ENCODE measurements at regions not wholly inside any gene's neighbourhood (a gene's known extent, or its start where the extent isn't known, plus 50 kb on each side); places are given as distances from the start of the nearest gene placed in this dataset.

DNA sequence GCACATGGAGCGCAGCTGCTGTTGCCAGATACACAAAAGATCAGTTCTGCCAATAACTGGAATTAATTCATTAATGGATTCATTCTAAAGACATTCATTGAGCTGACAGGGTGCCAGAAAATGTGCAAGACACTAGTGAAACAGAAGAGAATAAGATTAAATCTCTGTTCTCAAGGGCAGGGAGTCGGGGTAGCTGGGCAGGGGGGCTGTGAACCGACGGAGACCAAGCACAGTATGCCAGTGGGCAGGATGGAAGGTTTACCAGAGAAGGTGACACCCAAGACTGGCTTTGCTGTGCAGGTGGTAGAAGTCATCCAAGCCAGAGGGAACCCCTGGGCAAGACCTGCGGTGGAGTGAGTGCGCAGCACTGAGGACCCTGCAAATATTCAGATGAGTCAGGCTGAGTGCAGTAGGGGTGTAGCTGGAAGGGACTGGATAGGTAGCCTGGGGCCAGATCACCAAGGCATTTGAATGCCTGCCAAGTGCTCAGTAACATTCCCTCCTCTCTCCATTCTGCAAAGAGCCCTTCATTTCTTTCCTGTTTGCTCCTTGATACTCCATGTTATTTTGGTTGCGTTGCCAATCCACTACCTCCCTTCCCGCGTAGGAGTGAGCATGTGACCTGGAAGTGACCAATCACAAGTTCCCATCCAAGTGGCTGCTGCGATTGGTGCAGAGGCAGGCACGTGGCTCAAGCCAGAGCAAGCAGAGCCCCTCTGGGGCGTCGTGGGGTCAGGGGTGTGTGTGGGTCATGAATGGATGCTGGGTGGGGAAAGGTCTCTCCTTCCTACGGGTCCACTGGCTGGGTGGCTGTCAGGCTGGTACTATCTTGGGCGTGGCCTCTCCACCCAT is 413.1 kb downstream of the PTPRU start:
- no peak for DNase-seq

DNA sequence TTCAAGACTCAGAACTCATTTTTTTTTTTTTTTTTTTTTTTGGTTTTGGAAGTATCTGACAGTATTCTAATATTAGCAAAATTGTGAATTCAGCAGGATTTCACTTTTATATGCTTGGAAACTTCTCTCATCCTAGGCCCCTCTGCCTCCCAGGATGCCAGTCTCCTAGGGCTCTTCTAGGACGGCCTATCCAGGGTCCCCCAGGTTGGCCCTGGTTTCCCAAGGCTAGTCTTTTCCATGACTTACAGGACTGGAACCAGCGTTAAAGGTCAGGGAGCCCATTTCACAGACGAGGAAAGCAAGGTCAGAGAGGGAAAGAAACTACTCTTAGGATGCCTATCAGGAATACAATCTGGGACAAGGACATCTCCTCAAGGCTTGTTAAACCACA is 412.5 kb downstream of the PTPRU start:
- no peak for DNase-seq

DNA sequence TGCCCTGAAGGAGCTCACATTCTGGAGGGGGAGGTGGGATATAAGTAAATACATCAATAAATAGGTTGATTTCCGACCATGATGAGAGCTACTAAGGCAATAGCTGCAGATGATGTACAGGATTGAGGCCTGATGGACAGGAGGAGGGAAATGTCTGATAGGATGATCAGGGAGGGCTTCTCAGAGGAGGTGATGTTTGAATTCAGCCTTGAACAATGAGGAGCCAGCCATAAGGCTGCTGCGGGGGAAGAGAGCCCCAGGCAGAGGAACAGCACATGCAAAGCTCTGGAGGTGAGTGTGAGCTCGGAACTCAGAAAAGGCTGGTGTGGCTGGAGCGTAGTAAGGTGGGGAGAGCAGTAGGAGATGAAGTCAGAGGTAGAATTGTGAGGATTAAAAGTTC is 411.7 kb downstream of the PTPRU start:
- no peak for DNase-seq

DNA sequence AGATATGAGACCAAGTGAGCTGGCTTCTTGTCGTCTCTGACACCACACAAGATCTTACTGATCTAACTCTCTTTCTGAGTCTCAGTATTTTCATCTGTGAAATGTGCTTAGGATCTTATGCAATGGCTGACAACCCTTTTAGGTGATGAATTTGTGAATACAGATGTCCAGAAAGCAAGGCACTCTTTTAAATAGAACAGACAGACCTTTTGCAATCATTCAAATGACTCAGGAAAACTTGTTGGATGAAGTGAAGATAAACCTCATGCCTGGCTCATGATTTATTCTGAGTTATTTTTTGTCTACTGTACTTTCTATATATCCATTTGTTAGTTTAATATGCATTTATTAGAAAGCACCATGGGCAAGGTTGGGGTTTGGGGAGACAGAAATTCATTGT is 411.3 kb downstream of the PTPRU start:
- DNase-seq = no peak

DNA sequence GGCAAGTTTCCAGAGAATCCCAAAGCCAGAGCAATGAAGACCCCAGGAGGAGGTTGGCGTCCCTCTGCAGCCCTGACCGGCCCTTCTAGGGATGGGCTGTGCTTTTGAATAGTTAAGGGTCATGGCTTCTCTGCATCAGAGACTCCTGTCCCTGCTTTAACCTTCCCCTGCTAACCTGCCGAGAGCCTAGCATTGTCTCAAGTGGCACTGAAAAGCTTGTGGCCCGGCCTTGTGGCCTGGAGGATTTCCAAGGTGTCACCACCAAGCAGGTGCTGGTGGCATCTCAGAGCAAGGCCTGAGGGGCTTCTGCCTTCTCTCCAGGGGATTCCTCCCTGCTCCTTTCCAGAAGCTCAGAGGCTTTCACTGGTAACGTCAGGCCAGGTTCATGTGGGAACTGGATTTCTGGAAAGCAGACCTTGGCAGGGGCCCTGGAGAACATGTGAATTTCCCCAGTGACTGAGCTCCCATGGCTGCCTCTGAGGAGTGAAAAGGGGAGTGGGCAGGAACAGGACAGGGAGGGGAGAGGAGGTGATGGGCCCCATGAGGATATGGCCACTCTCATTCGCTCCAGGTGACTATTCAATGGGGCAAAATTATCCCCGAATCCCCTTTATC is 409.9 kb downstream of the PTPRU start:
- no peak for DNase-seq

DNA sequence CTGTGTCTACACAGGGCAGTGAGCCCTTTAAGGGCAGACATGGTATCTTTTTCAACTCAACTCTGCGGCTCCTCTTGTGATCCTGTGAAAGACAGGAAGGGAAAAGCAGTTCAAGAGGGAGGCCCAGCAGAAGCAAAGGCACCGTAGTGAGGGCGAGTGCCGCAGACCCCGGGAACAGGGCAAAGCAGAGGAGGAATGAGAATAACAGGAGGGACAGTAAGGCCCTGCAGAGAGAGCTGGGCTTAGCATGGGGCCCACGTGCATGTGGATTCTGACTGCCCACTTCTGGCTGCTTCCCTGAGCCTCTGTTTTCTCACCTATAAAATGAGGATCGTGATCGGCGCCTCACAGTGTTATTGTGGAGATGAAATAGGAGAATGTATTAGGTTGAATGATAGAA is 409.3 kb downstream of the PTPRU start:
- DNase-seq = no peak

DNA sequence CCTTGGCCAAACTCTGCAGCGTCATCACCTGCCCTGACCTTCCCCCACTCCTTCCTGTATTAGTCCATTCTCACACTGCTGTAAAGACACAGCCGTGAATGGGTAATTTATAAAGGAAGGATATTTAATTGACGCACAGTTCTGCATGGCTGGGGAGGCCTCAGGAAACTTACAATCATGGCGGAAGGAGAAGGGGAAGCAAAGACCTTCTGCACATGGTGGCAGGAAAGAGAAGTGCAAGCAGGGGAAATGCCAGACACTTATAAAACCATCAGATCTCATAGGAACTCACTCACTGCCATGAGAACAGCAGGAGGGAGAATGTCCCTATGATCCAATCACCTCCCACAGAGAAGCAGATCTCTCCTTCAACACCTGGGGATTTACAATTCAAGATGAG is 408.5 kb downstream of the PTPRU start:
- no peak for DNase-seq

DNA sequence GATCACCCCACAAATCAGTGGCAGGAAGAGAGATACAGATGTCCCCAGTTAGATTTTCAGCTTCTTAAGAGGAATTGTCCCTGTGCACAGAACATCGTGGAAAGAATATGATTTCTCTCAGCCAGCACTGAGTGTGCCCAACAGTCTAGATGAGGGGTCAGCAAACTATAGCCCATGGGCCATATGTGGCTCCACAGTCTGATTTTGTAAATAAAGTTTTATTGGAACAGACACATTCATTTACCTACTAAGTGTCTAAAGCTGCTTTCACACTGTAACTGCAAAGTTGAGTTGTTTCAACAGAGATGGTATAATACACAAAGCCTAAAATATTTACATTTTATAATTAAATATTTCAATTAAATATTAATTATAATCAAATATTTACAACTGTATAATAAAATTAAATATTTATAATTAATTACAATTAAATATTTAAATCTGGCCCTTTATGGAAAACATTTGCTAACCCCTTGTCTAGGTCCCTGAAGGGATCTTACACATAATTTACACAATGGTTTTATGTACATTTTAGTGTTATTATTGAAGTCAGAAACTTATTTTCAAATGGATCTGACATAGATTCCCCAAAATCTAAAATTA is 407.6 kb downstream of the PTPRU start:
- DNase-seq = no peak

DNA sequence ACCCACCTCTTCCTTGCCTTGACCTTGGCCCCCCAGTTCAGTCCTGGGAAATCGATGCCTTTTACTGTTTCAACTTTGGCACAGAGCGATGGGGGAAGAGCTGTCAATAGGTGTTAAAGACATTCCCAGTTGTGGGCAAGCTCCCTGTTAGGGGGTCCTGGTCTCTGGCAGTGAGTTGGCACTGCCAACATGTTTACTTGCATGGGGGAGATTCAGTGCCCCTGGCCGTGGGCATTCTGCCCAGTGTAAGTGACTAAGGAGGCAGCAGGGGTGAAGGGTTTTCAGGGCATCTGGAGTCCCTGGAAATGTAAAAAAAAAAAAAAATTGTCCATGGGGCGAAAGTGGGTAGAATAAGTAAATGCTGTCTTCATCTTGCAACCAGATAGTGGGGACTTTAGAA is 407.0 kb downstream of the PTPRU start:
- no peak for DNase-seq

DNA sequence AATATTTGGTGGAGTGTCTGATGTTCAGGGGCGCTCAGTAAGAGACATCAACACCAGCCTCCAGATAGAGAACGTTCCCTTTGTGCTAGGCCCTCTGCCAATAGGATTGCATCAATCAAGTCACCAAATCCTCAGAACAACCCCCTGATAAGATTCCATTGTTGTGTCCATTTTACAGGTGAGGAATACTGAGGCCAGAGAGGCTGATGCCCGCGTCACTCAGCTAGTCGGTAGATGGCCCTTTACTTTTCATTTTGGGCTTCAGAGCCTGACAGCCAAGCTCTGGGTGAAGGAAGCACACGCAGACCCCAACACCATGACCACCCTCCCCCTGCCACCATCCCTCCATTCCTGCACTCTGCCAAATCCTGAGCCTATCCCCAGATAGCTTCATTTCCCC is 406.2 kb downstream of the PTPRU start:
- DNase-seq = no peak

DNA sequence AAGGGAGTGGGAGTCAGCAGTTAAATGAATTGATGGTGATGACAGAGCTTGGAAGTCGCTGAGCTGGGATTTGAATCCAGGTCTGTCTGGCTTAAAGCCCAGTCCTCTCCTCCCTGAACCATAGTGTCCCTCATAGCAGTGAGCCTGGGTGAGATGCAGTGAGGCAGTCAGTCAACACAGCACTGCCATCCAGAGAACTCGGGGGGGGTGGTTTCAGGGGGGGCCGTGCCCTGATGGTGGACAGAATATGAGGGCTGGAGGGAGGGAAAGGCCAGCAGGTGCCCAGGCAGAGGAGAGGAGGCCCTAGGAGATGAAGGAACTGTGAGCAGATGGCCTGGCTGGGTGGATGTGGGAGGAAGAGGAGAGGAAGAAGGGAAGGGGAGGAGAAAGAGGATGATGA is 405.6 kb downstream of the PTPRU start:
- no peak for DNase-seq

DNA sequence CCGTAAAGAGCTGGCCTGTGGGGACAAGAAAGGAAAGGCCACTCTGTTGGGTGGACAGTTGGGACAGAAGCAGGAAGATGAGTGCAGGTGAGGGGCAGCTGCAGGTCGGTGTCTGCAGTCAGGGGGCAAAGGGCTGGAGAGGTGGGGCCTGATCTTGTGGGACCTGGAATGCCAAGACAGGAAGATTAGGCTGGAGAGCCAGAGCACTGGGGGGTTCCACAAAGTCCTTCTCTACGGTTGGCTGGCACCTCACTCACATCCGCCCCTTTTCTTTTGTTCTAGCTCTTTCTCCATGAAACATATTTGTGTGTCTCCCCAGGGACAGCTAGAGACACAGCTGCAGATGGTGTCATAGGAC is 404.1 kb downstream of the PTPRU start:
- DNase-seq = no peak

DNA sequence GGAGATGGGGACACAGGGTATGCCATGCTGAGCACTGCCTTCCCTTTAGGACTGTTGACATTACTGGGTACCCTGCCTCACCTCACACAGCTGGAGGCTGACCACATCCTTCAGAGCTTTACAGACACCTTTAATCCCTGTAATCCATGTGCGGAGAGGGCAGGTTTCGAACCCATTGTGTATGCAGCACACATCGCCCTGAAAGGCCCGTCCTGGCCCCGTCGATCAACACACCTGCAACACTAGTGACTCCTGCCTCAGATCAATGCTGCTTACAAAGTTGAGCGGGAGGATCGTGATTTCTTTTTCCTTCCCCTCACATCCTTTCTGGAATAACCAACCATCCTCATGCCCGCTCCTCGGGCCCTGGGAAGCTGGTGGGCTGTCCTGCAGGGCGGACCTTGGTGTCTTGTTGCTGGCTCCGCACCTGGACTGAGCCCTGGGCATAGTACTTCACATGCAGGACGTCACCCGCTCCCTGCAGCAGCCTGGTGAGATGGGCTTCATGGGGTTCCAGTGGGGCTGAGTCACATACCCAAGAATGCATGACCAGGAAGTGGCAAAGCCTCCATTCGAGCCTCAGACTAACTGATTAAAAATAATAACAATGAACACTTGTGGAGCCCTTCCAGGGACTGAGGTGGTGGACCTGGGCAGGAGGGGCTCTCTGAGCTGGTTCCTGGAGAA is 403.6 kb downstream of the PTPRU start:
- no peak for DNase-seq

DNA sequence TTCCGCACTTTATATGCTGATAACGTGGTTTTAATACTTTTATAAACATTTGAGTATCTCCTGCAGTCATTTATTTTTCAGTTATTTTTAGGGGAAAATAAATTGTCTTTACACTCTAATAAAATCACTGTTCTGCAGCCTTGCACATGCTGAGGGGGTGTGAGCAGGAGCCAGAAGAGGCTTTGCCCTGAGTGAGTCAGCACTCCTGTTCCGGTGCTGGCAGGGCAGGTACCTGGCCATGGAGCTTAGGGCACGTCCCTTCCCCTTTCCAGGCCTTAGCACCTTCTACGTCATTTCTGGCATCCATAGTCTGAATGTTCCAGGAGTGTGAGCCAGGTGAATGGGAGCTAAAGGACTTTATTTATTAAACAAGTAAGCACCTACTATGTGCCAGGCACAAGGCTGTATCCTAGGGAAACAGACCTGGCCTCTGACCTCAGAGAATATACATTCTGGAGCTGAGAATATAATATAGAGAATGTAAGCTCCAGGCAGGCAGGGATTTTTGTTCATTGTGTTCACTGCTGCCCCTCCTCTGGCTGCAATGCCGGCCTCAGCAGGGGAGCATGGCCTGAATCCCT is 402.9 kb downstream of the PTPRU start:
- no peak for DNase-seq

DNA sequence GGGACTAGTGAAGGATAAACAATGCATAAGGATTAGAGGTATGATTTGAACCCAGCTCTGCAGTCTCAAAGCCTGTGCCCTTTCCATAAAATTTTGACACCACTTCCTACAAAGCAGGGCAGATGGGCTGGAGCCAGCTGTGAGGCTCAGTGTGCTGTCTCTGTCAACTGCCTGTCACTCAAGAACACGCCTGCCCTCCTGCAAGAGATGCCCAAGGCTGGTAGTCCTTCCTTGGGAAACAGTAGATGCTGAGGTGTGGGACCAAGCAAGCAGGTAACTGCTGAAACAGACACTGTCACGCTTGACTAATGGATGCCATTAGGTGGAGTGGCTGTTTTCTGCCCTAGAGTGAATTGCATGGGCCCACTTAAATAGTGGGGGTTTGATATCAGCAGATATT is 402.0 kb downstream of the PTPRU start:
- no peak for DNase-seq

DNA sequence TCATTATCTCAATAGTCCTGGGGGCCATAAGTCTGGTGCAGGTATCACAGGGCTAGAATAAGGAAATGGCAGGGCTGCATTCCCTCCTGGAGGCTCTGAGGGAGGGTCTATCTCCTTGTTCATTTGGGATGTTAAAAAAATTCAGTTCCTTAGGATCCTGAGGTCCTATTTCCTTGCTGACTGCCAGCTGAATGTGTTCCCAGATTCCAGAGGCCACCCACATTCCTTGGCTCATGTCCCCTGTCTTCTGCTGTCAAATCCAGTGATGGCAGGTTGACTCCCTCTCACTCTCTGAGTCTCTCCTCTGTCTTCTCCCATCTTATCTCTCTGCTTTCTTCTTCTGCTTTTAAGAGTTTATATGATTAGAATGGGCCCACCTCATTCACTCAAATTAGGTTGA is 400.6 kb downstream of the PTPRU start:
- DNase-seq = no peak

DNA sequence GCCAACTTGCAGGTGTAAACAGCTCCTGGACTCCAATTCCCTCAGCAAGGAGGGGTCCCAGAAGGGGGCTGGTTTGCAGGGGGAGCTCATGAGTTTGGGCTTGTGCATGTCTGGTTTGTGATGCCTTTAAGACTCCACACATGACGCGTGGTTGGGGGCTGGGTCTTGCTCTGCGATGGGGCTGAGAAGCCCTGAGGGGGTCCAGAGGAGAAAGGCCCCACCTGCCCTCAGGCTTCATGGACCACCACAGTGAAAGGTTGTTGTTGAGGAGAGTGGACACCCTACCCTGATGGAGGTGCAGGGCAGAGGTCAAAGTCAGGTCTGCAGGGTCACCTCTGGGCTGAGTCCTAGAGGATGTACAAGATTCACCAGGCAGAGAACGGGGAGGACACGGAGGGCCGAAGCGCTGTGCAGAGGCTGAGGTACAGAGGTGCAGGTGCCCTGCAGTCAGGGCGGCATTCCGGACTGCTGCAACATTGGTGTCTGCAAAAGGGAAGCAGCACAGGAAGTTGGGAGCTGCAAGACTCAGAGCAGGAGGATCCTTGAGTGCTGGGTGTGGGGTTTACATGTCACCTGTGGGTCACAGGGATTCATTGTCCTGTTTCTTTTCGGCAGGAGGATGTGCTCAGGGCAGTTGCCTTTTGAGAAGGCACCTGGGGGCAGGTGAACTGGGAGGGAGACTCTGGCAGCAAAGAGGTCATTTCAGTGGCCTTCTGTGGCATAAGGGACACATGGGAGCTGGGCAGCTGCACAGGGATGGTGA is 399.4 kb downstream of the PTPRU start:
- DNase-seq = no peak

DNA sequence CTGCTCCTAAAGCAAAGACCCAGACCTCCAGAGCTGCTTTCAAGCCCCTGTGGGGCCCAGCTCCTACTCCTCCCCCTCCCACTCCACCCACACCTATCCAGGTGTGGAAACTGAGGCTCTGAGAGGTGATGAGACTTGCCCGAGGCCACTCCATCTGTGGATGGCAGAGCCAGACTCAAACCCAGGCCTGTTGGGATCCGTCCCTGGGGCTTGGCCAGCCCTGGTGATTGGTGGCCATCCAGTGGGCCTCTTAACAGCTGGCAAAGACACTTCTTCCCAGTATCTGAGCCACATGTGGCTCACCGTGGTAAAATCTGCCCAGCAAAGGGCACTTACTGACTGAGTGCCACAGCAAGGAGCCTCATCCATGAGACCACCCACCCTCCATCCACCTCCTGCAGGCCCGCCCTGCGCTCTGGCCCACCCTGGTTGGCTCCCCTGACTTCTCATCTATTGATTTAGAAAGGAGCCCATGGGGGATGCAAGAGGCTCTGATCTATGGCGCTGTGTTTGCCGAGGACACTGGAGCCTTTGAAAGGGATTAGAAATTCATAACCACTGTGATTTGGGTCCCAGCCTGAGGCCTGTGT is 398.5 kb downstream of the PTPRU start:
- no peak for DNase-seq

DNA sequence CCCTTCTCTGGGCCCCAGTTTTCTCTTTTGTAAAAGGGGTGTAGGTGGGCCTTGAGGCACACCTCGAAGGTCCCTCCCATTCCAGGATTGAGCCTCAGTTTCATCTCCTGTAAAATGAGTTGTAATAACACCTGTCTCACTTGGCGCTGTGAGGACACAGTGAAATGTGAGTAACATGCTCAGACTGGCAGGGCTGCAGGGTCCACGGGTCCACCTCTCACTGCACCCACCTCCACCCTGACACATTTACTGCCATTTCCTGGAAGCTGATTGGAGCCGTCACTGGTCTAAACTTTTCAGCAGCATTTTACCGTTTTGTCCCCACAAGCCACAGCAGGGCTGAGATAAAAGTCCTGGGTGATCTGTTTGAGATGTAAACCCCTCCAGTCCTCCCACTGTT is 398.0 kb downstream of the PTPRU start:
- no peak for DNase-seq

DNA sequence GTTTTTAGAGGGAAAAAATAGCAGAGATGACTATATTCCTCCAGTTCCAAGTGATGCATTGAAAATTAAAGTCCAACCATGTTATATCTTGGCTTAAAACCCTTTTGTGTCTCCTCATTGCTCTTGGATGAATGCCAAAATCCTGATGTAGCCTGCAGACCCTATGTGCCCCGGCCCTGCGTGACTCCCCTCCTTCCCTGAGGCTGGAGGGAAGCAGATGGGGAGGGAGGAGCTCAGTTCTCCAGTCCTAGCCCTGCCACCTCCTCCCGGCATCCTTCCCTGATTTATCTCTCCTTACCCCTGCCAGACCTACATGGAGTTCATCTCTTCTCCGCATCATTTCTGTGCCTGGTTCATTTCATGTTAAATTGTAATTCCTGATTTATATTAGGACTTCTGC is 397.4 kb downstream of the PTPRU start:
- DNase-seq = no peak
